Effector memory CD4-positive, alpha-beta T cell (primary cell): ENCODE measurements at regions not wholly inside any gene's neighbourhood (a gene's known extent, or its start where the extent isn't known, plus 50 kb on each side); places are given as distances from the start of the nearest gene placed in this dataset.

Source experiments
- DNase-seq, 3 donors: peaks; one replicate each; pipeline ENCODE4 v3.0.0-alpha.2; 2020
- H3K27ac ChIP-seq: 2 replicates; pipeline ENCODE4 v1.7.0; 2013; ENCODE audit warnings: mild to moderate bottlenecking, low read length, moderate library complexity; ENCODE audit not compliant: insufficient read depth, poor library complexity, severe bottlenecking
- H3K27me3 ChIP-seq: replicated peaks from 2 replicates; pipeline ENCODE4 v1.7.0; 2013; ENCODE audit warnings: mild to moderate bottlenecking, low read length; ENCODE audit not compliant: insufficient read depth, control insufficient read depth, poor library complexity, severe bottlenecking
- H3K36me3 ChIP-seq: 2 replicates; pipeline ENCODE4 v1.7.0; 2013; ENCODE audit warnings: mild to moderate bottlenecking, low read length, moderate library complexity; ENCODE audit not compliant: control insufficient read depth, insufficient read depth
- H3K4me1 ChIP-seq: 2 replicates; pipeline ENCODE4 v1.7.0; 2013; ENCODE audit warnings: low read length, mild to moderate bottlenecking; ENCODE audit not compliant: control insufficient read depth, insufficient read depth, poor library complexity, severe bottlenecking
- H3K4me3 ChIP-seq: 2 replicates; pipeline ENCODE4 v1.7.0; 2013; ENCODE audit warnings: low read length, low read depth, mild to moderate bottlenecking; ENCODE audit not compliant: insufficient read depth, poor library complexity, severe bottlenecking
- H3K9me3 ChIP-seq: 2 replicates; pipeline ENCODE4 v1.7.0; 2013; ENCODE audit warnings: mild to moderate bottlenecking, low read length, moderate library complexity; ENCODE audit not compliant: control insufficient read depth

DNA sequence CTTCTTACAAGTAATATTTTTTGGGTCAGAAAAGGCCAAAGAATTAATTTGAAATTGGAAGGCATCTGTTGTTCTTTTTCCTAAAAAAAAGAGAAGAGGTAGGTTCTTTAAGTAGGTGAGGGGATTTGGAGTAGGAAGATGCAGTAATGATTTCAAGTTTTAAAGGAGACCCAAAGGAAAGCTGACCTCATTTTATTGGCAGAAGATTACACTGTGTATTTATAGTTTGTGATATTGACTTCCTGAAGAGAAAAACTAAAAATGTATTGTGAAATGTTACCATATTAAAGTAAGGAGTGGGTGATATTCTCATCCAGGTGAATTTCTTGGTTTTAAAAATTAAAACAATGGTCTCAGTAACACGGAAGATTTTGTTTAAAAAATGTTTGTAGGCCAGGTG is 56.6 kb upstream of the CELF2 start:
- Histone ChIP-seq H3K4me1 (no peaks in the 10 kb centered on the region), H3K27ac (no peak overlapping the region), H3K9me3 (no peaks in the 10 kb centered on the region), H3K27me3 (no peaks in the 10 kb centered on the region), H3K36me3 (no peaks in the 10 kb centered on the region), H3K4me3 (no peak overlapping the region)
- no peak for DNase-seq

- H3K4me1 ChIP-seq = no peaks in the 10 kb centered on the region
- no peaks in the 10 kb centered on the region for H3K36me3 ChIP-seq
- H3K27ac ChIP-seq = no peak overlapping the region
- no peaks in the 10 kb centered on the region for H3K9me3 ChIP-seq
- no peak for DNase-seq
- no peak overlapping the region for H3K4me3 ChIP-seq
- no peaks in the 10 kb centered on the region for H3K27me3 ChIP-seq
Measured at GRCh38 chr10:10967029-10967428, 50.6 kb upstream of the CELF2 start.

- H3K4me3 ChIP-seq = no peak overlapping the region
- no peak for DNase-seq
- no peaks in the 10 kb centered on the region for H3K36me3 ChIP-seq
- H3K27ac ChIP-seq = no peak overlapping the region
- no peaks in the 10 kb centered on the region for H3K9me3 ChIP-seq
- H3K4me1 ChIP-seq = no peaks in the 10 kb centered on the region
- H3K27me3 ChIP-seq = no peaks in the 10 kb centered on the region
Measured at GRCh38 chr10:10967581-10968256, 50.0 kb upstream of the CELF2 start.
